ENCODE measurements at regions not wholly inside any gene's neighbourhood (a gene's known extent, or its start where the extent isn't known, plus 50 kb on each side); places are given as distances from the start of the nearest gene placed in this dataset.

DNA sequence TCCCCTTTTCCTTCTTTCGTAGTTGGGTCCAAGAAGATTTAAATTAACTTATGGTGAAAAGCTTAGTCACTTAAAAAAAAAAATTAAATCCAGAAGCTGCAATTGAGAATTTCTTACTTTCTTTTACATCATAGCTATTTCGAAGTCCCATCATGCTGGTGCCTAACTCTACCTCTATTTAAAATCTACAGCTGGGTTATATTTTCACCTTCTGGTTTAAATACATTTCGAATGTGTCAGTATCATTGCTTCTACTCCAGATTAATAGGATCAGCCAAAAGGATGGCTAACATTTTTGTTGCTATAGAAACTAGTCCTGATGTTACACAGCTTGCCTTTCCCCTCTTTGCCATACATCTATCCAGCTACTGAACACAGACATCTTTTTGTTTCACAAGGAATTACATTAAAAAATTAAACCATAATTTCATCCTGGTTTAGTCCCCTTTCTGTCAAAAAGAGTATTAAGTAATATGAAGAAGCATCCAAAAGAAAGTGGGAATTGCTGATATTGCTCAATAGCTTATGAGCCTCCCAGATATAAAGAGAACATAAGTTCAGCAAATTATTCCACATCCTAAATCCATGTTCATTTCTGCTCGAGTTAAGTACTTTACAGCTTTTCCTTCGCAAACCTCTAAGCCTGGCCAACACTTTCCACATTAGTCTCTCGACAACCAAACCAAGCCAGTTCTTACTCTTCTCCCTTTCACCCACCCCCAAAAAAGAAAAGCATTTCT, 396.7 kb upstream of the DAB1 start:
- no peak for DNase-seq
- TF ChIP-seq, protein P1, sequence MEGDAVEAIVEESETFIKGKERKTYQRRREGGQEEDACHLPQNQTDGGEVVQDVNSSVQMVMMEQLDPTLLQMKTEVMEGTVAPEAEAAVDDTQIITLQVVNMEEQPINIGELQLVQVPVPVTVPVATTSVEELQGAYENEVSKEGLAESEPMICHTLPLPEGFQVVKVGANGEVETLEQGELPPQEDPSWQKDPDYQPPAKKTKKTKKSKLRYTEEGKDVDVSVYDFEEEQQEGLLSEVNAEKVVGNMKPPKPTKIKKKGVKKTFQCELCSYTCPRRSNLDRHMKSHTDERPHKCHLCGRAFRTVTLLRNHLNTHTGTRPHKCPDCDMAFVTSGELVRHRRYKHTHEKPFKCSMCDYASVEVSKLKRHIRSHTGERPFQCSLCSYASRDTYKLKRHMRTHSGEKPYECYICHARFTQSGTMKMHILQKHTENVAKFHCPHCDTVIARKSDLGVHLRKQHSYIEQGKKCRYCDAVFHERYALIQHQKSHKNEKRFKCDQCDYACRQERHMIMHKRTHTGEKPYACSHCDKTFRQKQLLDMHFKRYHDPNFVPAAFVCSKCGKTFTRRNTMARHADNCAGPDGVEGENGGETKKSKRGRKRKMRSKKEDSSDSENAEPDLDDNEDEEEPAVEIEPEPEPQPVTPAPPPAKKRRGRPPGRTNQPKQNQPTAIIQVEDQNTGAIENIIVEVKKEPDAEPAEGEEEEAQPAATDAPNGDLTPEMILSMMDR (IDR thresholded peaks at IDR 0.05), result no peak
- no peak for TF ChIP-seq POLR2A (IDR thresholded peaks at IDR 0.05)
- Histone ChIP-seq H3K4me3 (no peak overlapping the region), H3K9me3 (no peaks in the 10 kb centered on the region), H3K27me3 (no peaks in the 10 kb centered on the region), H3K27ac (no peak overlapping the region), H3K36me3 (no peaks in the 10 kb centered on the region), H3K4me1 (no peaks in the 10 kb centered on the region)

DNA sequence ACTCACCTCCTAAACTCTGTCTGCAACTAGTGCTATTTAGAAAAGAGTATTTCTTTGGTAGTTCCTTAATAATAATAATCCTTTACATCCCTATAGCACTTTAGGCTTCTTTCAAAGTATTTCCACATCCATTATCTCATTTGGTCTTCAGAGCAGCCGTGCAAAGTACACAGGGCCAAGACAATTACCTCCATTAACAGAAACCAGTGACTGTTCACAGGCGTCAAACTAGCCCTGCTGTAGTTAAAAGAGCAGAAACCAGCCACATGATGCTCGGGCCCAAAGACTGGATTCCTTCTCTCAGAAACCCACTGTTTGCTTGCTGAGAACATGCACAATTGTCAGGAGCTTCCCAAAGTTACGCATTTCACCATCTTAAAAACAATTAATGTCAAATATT, 396.0 kb upstream of the DAB1 start:
- DNase-seq, result no peak
- Histone ChIP-seq H3K27me3 (no peaks in the 10 kb centered on the region), H3K4me3 (no peak overlapping the region), H3K27ac (no peak overlapping the region), H3K36me3 (no peaks in the 10 kb centered on the region), H3K9me3 (no peaks in the 10 kb centered on the region), H3K4me1 (no peaks in the 10 kb centered on the region)
- TF ChIP-seq, protein P1 (IDR thresholded peaks at IDR 0.05), result no peak
- no peak for TF ChIP-seq POLR2A (IDR thresholded peaks at IDR 0.05)

DNA sequence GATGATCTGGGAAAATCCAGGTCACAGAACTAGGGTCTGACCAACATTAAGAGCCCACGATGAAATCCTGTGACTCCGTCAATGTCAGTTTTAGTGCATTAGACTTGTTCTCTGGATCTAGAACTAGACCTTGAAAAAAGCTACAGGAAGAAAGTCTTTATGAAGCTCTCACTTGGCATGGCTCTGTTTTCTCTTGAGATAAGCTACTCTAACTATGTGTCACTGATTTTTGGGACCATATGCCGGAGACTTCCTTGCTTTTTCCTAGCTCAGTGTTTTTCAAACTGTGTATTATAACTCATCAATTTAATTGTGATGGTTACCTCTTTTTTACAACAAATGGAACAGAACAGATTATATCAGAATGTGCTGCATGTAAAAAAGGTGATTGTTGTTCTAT, 379.7 kb upstream of the DAB1 start:
- Histone ChIP-seq H3K36me3 (no peaks in the 10 kb centered on the region), H3K27me3 (no peaks in the 10 kb centered on the region), H3K4me3 (no peak overlapping the region), H3K27ac (no peak overlapping the region), H3K9me3 (no peaks in the 10 kb centered on the region), H3K4me1 (no peaks in the 10 kb centered on the region)
- DNase-seq, result no peak
- TF ChIP-seq, protein P1 (IDR thresholded peaks at IDR 0.05), result no peak
- TF ChIP-seq POLR2A (IDR thresholded peaks at IDR 0.05), result no peak

DNA sequence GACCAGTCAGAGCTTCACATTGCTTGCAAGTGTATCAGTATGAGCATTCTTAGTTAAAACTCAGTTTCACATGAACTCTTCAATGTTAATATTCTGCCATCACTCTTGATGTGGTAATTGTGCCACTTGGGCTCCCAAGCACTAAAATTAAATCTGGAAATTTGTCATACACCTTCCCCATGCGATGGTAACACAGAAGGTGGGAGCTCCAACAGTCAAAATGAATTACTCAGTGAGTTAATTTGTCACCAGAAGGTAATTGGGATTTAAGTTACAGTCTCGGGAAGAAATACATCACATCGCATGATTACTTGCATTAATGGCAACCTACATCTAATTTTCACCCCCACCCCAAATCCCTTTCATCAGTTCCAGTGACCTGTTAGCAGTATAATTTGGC, 376.5 kb upstream of the DAB1 start:
- Histone ChIP-seq H3K4me3 (no peak overlapping the region), H3K27ac (no peak overlapping the region), H3K36me3 (no peaks in the 10 kb centered on the region), H3K27me3 (no peaks in the 10 kb centered on the region), H3K4me1 (no peaks in the 10 kb centered on the region), H3K9me3 (no peaks in the 10 kb centered on the region)
- TF ChIP-seq, protein P1 (IDR thresholded peaks at IDR 0.05), result no peak
- no peak for TF ChIP-seq POLR2A (IDR thresholded peaks at IDR 0.05)
- DNase-seq, result no peak

DNA sequence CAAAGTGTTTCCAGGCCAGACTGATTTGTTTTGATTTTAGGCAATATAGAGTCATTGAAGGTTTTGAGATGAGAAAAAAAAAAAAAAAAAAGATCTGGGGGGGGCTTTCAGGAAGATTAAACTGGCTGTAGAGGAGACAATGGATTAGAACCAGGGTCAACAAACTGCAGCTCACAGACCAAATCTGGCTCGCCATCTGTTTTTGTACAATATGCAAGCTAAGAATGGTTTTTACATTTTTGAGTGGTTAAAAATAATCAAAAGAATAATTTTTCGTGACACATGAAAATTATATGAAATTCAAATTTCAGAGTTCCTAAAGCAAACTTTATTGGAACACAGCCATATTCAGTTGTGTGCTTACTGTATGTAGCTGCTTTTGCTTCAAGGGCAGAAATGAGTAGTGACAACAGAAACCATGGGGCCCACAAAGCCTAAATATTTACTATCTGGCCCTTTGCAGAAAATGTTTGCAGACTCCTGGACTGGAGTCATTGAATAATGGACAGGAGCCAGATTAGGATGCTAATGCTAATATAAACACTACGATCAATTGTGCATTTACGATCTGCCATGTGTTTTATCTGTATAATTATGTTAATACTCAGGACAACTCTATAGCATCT, 375.7 kb upstream of the DAB1 start:
- Histone ChIP-seq H3K36me3 (no peaks in the 10 kb centered on the region), H3K4me3 (no peak overlapping the region), H3K4me1 (no peaks in the 10 kb centered on the region), H3K27me3 (no peaks in the 10 kb centered on the region), H3K9me3 (no peaks in the 10 kb centered on the region), H3K27ac (no peak overlapping the region)
- TF ChIP-seq POLR2A (IDR thresholded peaks at IDR 0.05), result no peak
- TF ChIP-seq, protein P1 (IDR thresholded peaks at IDR 0.05), result no peak
- no peak for DNase-seq

Data from Peyer's patch (tissue), 4 donors.